ENCODE measurements at regions not wholly inside any gene's neighbourhood (a gene's known extent, or its start where the extent isn't known, plus 50 kb on each side); places are given as distances from the start of the nearest gene placed in this dataset.

DNA sequence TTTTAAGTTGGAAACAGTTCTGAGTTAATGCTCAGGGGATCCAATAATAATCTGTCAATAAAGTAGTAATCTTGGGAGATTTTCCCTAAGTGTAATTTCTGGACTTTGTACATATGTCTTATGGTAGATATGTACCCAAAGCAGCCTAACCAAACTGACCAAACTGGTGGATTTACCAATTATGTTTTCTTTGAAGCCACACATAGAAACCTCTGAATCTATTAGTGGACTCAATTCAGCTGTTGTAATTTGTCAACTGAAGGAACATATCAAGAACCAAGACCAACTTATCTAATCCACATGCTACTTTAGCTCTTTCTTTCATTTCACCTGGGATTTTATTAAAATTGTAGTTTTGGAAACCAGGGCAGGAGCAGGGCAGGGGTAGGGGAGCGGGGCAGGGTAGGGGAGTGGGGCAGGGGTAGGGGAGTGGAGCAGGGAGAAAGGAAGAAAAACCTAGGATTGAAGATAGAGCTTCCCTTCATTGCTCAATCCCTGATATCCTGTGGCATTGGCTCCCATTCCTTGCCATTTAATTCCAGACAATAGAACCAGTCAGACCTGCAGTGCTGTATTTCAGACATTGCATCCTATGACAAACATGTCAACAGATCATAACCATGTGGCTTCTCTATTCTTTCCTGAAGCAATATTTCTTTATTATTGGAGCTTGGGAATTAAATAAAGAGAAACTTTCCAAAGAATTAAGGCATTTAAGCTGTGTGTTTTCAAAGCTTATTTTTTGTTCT lies 101.8 kb downstream of the NFKBIZ start:
- Histone ChIP-seq H3K9me2 (ENCODE audit: insufficient read depth, low read length) (no peaks in the 10 kb centered on the region), H3K9me3 (ENCODE audit: low read length) (no peaks in the 10 kb centered on the region), H3K4me3 (ENCODE audit: low read length) (no peak overlapping the region), H3K9ac (ENCODE audit: low read length) (no peak overlapping the region), H4K20me1 (ENCODE audit: insufficient read depth) (no peaks in the 10 kb centered on the region), H3K4me2 (ENCODE audit: low read length) (no peak overlapping the region), H3K79me2 (replicated peaks; ENCODE audit: insufficient read depth, low read length) (no peaks in the 10 kb centered on the region), H3K36me3 (ENCODE audit: insufficient read depth, low read length) (no peaks in the 10 kb centered on the region), H3K27ac (ENCODE audit: low read length) (no peak overlapping the region), H3K27me3 (ENCODE audit: insufficient read depth, low read depth, low read length) (no peaks in the 10 kb centered on the region), H2AFZ (ENCODE audit: low read depth, low read length) (no peak overlapping the region), H3F3A (ENCODE audit: insufficient read depth, low read length, poor library complexity, severe bottlenecking) (no peaks in the 10 kb centered on the region)
- TF ChIP-seq REST (IDR thresholded peaks at IDR 0.05; ENCODE audit: borderline replicate concordance) (no peak), EP300 (conservative IDR thresholded peaks at IDR 0.05; ENCODE audit: poor library complexity, severe bottlenecking) (no peak), RAD21 (conservative IDR thresholded peaks at IDR 0.05) (no peak), POLR2AphosphoS5 (IDR thresholded peaks at IDR 0.05) (no peak), EZH2 (IDR thresholded peaks at IDR 0.05; ENCODE audit: borderline replicate concordance, insufficient read depth, low read length, poor library complexity, severe bottlenecking) (no peak), TAF1 (IDR thresholded peaks at IDR 0.05; ENCODE audit: low read depth) (no peak), MXI1 (conservative IDR thresholded peaks at IDR 0.05; ENCODE audit: poor library complexity, severe bottlenecking) (no peak), SMC3 (conservative IDR thresholded peaks at IDR 0.05; ENCODE audit: poor library complexity) (no peak)
- TF ChIP-seq, protein P1, sequence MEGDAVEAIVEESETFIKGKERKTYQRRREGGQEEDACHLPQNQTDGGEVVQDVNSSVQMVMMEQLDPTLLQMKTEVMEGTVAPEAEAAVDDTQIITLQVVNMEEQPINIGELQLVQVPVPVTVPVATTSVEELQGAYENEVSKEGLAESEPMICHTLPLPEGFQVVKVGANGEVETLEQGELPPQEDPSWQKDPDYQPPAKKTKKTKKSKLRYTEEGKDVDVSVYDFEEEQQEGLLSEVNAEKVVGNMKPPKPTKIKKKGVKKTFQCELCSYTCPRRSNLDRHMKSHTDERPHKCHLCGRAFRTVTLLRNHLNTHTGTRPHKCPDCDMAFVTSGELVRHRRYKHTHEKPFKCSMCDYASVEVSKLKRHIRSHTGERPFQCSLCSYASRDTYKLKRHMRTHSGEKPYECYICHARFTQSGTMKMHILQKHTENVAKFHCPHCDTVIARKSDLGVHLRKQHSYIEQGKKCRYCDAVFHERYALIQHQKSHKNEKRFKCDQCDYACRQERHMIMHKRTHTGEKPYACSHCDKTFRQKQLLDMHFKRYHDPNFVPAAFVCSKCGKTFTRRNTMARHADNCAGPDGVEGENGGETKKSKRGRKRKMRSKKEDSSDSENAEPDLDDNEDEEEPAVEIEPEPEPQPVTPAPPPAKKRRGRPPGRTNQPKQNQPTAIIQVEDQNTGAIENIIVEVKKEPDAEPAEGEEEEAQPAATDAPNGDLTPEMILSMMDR (IDR thresholded peaks at IDR 0.05; ENCODE audit: poor library complexity, severe bottlenecking), result no peak

DNA sequence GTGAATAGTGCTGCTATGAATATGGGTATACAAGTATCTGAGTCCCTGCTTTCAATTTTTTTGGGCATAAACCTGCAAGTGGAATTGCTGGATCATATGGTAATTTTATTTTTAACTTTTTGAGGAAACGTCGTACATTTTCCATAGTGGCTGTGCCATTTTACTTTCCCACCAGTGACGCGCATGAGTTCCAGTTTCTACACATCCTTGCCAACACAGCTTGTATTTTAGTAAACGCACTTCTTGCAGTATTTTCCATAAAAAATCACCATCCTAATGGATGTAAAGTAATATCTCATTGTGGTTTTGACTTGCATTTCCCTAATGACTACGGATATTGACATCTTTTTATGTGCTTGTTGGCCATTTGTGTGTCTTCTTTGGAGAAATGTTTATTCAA lies 105.0 kb downstream of the NFKBIZ start:
- no peak overlapping the region for H3K4me2 ChIP-seq (ENCODE audit: low read length)
- H2AFZ ChIP-seq (ENCODE audit: low read depth, low read length), result no peak overlapping the region
- H3K36me3 ChIP-seq (ENCODE audit: insufficient read depth, low read length), result no peaks in the 10 kb centered on the region
- H3K9me3 ChIP-seq (ENCODE audit: low read length), result no peaks in the 10 kb centered on the region
- no peaks in the 10 kb centered on the region for H3K27me3 ChIP-seq (ENCODE audit: insufficient read depth, low read depth, low read length)
- TF ChIP-seq POLR2AphosphoS5 (IDR thresholded peaks at IDR 0.05), result no peak
- TF ChIP-seq RAD21 (conservative IDR thresholded peaks at IDR 0.05), result no peak
- TF ChIP-seq, protein P1 (IDR thresholded peaks at IDR 0.05; ENCODE audit: poor library complexity, severe bottlenecking), result no peak
- TF ChIP-seq REST (IDR thresholded peaks at IDR 0.05; ENCODE audit: borderline replicate concordance), result no peak
- no peak for TF ChIP-seq EZH2 (IDR thresholded peaks at IDR 0.05; ENCODE audit: borderline replicate concordance, insufficient read depth, low read length, poor library complexity, severe bottlenecking)
- no peaks in the 10 kb centered on the region for H3F3A ChIP-seq (ENCODE audit: insufficient read depth, low read length, poor library complexity, severe bottlenecking)
- H3K9me2 ChIP-seq (ENCODE audit: insufficient read depth, low read length), result no peaks in the 10 kb centered on the region
- no peak overlapping the region for H3K27ac ChIP-seq (ENCODE audit: low read length)
- H4K20me1 ChIP-seq (ENCODE audit: insufficient read depth), result no peaks in the 10 kb centered on the region
- H3K9ac ChIP-seq (ENCODE audit: low read length), result no peak overlapping the region
- H3K4me3 ChIP-seq (ENCODE audit: low read length), result no peak overlapping the region
- no peaks in the 10 kb centered on the region for H3K79me2 ChIP-seq (replicated peaks; ENCODE audit: insufficient read depth, low read length)
